SK-N-SH (cell line): ENCODE measurements at regions not wholly inside any gene's neighbourhood (a gene's known extent, or its start where the extent isn't known, plus 50 kb on each side); places are given as distances from the start of the nearest gene placed in this dataset.

ENCODE experiments used
- CTCF ChIP-seq: fragments of 200-600 bp; sonication (generic); IDR thresholded peaks from 2 replicates; pipeline ENCODE4 v1.6.1; 2017; ENCODE audit warnings: antibody characterized with exemption, mild to moderate bottlenecking, moderate library complexity
- EP300 ChIP-seq, 2 experiments: IDR thresholded peaks; 2 replicates each; pipeline versions ENCODE4 v1.4.0 to v1.6.1; 2012; ENCODE audit warnings: borderline replicate concordance in 1 of 2, low read depth in 1 of 2, low read length in 1 of 2
- FOSL2 ChIP-seq: IDR thresholded peaks from 2 replicates; pipeline ENCODE4 v1.4.0; 2012; ENCODE audit warnings: low read depth, mild to moderate bottlenecking, moderate library complexity, borderline replicate concordance
- GABPA ChIP-seq: IDR thresholded peaks from 2 replicates; pipeline ENCODE4 v1.4.0; 2012; ENCODE audit warnings: low read depth, mild to moderate bottlenecking
- JUND ChIP-seq: IDR thresholded peaks from 2 replicates; pipeline ENCODE4 v1.4.0; 2012
- NFIC ChIP-seq: IDR thresholded peaks from 2 replicates; pipeline ENCODE4 v1.4.0; 2012; ENCODE audit warnings: borderline replicate concordance
- POLR2AphosphoS5 ChIP-seq: IDR thresholded peaks from 2 replicates; pipeline ENCODE4 v1.6.1; 2012; ENCODE audit warnings: low read depth, low read length
- RAD21 ChIP-seq: IDR thresholded peaks from 2 replicates; pipeline ENCODE4 v1.6.1; 2012; ENCODE audit warnings: mild to moderate bottlenecking, low read length

- TF ChIP-seq CTCF (no peak), GABPA (no peak), EP300 (IDR thresholded peaks at IDR 0.05; ENCODE audit: borderline replicate concordance in 1 of 2, low read depth in 1 of 2, low read length in 1 of 2) (no peak), POLR2AphosphoS5 (no peak), NFIC (no peak), RAD21 (no peak), JUND (no peak), FOSL2 (no peak)
These were observed 649.4 kb upstream of the SLC8A1 start for GRCh38 chr2:41101281-41101680.
